K562 (cell line): ENCODE measurements at regions not wholly inside any gene's neighbourhood (a gene's known extent, or its start where the extent isn't known, plus 50 kb on each side); places are given as distances from the start of the nearest gene placed in this dataset.

Source experiments
- BHLHE40 ChIP-seq: IDR thresholded peaks from 2 replicates; pipeline ENCODE4 v1.6.1; 2011; ENCODE audit warnings: low read length, improper control_type of control experiment
- CBX3 ChIP-seq, 2 experiments: IDR thresholded peaks; 1 replicate in 1 of 2; 2 replicates in 1 of 2; pipeline ENCODE4 v1.6.1; 2012; ENCODE audit warnings: inconsistent platforms in 2 of 2, low read length in 2 of 2, borderline replicate concordance in 1 of 2, control low read depth in 1 of 2
- EHMT2 ChIP-seq: fragments of 450-650 bp; IDR thresholded peaks from 2 replicates; pipeline ENCODE4 v1.6.1; 2018; ENCODE audit warnings: antibody characterized with exemption
- POLR2A ChIP-seq: fragments of 450-650 bp; conservative IDR thresholded peaks from 2 replicates; pipeline ENCODE4 v1.6.1; 2016
- POLR2H ChIP-seq: IDR thresholded peaks from 2 replicates; pipeline ENCODE4 v1.6.1; 2016; ENCODE audit warnings: missing genetic modification characterization, low read depth, mild to moderate bottlenecking, control low read depth, missing compliant biosample characterization, moderate library complexity
- TAF15 ChIP-seq: fragments of 200-400 bp; formaldehyde crosslinking; IDR thresholded peaks from 2 replicates; pipeline ENCODE4 v1.6.1; 2017; ENCODE audit warnings: mild to moderate bottlenecking, low read depth, low read length, moderate library complexity
- YY1 ChIP-seq, 3 experiments: IDR thresholded peaks; 2 replicates each; pipeline ENCODE4 v1.6.1; 2011; ENCODE audit warnings: low read length in 2 of 3, mild to moderate bottlenecking in 2 of 3, moderate library complexity in 2 of 3, borderline replicate concordance in 1 of 3, control low read depth in 1 of 3, low read depth in 1 of 3; ENCODE audit not compliant: insufficient read depth in 3 of 3, insufficient replicate concordance in 2 of 3, control insufficient read depth in 1 of 3, insufficient read length in 1 of 3; ENCODE audit errors: extremely low read depth in 1 of 3
- ZNF121 ChIP-seq: sonication (generic); formaldehyde crosslinking; conservative IDR thresholded peaks from 2 replicates; pipeline ENCODE4 v1.8.0; 2022; ENCODE audit warnings: missing genetic modification reagents

GRCh38 chr2:126370201-126370600 lies 285.8 kb upstream of the GYPC start:
- no peak for TF ChIP-seq BHLHE40
- TF ChIP-seq POLR2H (tag), result no peak
- TF ChIP-seq POLR2A, result no peak
- no peak for TF ChIP-seq CBX3 (IDR thresholded peaks at IDR 0.05; ENCODE audit: borderline replicate concordance in 1 of 2, low read length in 2 of 2)
- TF ChIP-seq TAF15, result no peak
- no peak for TF ChIP-seq ZNF121
- no peak for TF ChIP-seq EHMT2
- TF ChIP-seq YY1 (IDR thresholded peaks at IDR 0.05; ENCODE audit: borderline replicate concordance in 1 of 3, control insufficient read depth in 1 of 3, extremely low read depth in 1 of 3, insufficient read depth in 3 of 3, insufficient read length in 1 of 3, insufficient replicate concordance in 2 of 3, low read depth in 1 of 3, low read length in 2 of 3), result no peak
